GM18870 (cell line): ENCODE measurements at regions not wholly inside any gene's neighbourhood (a gene's known extent, or its start where the extent isn't known, plus 50 kb on each side); places are given as distances from the start of the nearest gene placed in this dataset.
A peak's percentile ranks its signal among the peaks of the same experiment; 100 is the strongest.

Experiments used
- ATAC-seq: cut with Tn5 transposase; IDR thresholded peaks from one replicate; pipeline ENCODE4 v1.9.1; 2021; ENCODE audit warnings: moderate library complexity; ENCODE audit not compliant: unreplicated experiment

GRCh38 chr9:90420768-90421513 lies 221.7 kb downstream of the DIRAS2 start:
- no peak for ATAC-seq

GRCh38 chr9:90421786-90422185 lies 220.8 kb downstream of the DIRAS2 start:
- no peak for ATAC-seq

DNA sequence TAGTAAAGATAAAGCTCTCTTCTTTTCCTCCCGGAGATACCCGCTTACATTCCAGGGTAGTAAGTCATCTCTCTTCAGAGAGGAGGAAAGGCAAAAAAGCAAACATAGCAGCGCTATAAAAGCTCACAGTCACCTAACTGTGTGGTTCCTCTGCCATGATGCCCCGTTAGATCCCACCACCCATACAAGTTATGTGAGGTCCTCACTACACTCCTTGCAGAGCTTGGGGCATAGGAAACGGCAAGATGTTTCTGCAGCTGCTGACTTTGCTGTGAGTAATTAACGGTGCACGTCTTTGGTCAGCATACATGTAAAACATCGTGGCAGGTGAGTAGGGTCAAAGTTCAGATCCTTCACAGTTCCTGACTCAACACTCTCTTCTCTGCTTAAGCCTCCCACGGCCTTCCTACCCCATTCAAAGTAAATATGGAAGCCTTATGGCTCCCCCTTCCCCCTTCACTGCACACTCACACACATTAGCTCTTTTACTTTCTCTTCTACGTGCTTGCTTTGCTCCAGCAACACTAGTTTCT lies 218.9 kb downstream of the DIRAS2 start:
- ATAC-seq = no peak

GRCh38 chr9:90428517-90428916 lies 214.1 kb downstream of the DIRAS2 start:
- no peak for ATAC-seq

DNA sequence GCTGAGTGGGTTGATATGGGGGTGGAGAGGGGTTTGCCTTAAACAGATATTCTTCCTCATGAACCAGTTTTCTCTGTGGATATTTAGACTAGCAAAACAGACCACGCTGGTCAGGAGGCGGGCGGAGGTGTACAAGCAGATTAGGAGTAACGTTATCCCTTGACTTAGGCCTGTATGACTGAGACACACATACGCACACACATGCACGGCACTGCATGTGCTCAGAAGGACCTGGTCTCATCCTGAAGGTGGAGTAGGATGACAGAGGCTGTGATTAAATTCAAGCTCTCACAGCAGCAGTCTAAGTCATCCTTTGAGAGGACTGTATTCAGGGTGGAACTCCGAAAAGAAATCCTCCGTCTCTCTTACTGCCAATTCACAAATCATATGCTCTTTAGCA lies 209.7 kb downstream of the DIRAS2 start:
- no peak for ATAC-seq

DNA sequence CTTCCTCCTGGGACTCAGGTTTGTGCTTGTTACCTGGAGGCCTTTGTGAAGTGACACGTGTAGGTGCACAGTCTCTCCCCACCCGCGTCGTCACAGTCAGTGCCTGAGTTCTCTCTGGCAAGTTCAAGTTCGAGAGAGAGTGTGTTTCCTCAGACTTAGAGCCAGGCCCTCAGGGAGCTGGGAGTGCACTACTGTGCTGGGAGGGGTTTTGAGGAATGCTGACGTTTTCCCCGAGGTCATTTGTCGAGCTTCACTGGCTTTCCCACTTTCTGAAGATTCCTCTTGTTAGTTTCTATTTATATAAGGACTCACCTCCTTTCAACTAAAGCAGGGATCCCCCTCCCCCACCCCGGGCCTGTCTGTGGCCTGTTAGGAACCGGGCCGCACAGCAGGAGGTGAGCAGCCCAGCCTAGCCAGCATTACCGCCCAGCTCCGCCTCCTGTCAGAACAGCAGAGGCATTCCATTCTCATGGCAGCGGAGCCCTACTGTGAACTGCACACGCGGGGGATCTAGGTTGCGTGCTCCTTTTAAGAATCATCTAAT lies 209.2 kb downstream of the DIRAS2 start:
- ATAC-seq = no peak

- ATAC-seq = no peak
Observed at GRCh38 chr9:90441814-90442213, 200.8 kb downstream of the DIRAS2 start.

GRCh38 chr9:90442723-90443122 lies 199.9 kb downstream of the DIRAS2 start:
- ATAC-seq = no peak

GRCh38 chr9:90444609-90445204 lies 197.9 kb downstream of the DIRAS2 start:
- no peak for ATAC-seq

GRCh38 chr9:90445391-90445790 lies 197.2 kb downstream of the DIRAS2 start:
- ATAC-seq = no peak

DNA sequence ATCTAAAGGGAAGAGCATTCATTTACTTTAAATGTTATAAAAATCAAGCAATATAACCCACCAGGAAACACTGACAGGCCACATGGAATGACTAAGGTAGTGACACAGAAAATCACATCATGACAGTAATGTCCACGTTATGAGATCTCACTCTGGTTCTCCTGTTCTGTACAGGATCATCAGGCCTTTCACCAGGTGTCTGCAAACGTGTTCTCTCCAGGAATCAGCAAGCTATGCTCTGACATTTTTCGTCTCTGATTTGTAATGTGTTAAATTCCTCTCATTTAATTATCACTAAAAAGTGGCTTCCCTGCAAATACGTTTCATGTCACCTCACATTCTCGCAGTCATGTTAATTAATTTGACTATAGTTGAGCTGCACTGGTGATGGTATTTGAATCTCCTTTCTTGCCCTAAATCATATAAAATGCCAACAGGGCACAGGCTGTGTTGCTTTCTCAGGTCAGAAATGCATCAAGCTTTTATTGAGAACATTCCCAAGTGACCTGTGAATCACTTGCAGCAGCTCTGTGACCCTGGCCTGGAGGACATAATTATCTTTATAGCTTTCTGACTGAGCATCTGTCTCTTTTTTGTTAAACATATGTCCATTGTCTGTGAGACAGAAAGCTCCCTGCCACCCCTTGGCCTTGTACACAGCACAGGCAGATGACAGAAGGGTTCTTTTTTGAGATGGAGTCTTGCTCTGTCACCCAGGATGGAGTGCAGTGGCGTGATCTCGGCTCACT lies 196.2 kb downstream of the DIRAS2 start:
- ATAC-seq = no peak

- ATAC-seq = no peak
Observed at GRCh38 chr9:90447773-90448172, 194.9 kb downstream of the DIRAS2 start.

- no peak for ATAC-seq
Observed at GRCh38 chr9:90449213-90449925, 193.3 kb downstream of the DIRAS2 start.

- no peak for ATAC-seq
Observed at GRCh38 chr9:90451804-90452203, 190.8 kb downstream of the DIRAS2 start.

DNA sequence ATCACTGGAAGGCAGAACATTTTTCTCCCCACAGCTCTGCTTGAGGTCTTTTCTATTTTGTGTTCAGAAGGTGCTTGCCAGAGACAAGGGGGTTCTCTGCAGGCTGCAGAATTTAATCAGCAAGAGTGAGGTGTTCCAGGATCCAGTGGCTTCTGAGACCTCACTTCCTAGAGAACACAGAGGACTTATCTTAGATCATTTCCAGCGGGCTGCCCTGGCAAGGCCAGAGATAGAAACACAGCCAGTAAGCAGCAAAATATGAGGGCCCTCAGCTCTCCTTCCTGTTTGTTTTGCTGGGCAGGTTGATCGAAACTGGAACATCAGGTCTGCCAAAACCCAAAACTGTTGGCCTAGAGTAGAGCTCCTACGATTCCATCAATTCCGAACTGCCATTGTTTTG lies 187.3 kb downstream of the DIRAS2 start:
- ATAC-seq = no peak

DNA sequence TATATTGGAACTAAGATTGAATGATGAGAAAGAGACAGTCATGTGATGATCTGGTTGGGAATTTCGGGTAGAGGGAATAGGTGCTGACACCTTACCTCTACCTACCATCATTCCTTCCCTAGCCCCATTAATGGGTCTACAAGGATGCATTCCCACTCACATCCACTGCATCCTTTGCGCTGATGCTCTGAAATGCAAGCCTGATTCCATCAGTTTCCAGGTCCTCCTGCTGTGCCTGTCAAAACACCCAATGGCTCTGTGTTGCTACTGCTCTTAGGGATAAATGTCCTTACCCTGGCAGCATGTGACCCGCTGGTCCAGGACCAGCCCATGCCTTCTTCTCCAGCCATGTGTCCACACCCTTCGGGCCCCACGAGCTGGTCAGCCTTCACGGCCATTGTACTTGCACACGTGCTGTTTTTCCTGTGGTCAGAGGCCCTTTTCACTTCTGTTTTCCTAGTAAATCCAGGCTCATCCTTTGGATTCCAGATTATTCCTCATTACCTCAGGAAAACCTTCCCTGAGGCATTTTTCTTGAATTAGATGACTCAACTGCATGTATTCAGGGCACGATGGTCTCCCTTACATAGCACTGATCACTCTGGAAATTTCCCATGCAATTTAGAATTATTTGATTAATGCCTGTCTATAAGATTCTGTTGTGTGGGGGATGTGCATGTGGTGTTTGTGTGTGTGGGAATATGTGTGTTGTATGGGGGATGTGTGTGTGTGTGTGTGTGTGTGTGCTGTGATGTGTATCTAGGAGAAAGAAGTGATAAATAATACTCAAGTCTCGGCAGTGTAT lies 185.0 kb downstream of the DIRAS2 start:
- ATAC-seq = no peak

GRCh38 chr9:90458485-90458884 lies 184.1 kb downstream of the DIRAS2 start:
- ATAC-seq = no peak

DNA sequence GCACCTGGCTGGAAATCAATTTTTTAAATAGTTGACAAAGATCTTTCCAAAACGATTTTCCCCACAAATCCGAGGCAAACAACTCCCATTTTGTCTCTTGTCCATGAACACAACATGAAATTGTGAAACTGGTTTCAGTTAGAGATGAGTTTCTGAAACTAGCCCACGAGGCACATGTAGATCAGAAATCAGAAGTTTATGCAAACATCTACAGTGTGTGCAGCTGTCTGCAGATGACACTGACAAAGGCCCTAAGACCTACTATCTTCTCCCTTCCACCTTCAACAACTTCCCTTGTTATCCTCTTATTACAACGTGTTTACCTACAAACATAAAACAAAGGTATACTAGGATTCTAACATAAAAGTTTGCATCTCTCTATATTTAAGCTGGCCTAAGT lies 183.3 kb downstream of the DIRAS2 start:
- peak; percentile 68 for ATAC-seq

GRCh38 chr9:90460220-90460619 lies 182.4 kb downstream of the DIRAS2 start:
- ATAC-seq = no peak

- no peak for ATAC-seq
Observed at GRCh38 chr9:90464978-90465377, 177.6 kb downstream of the DIRAS2 start.
